SKM-1 treated with dmso at 0.1 percent for 144 hours (cell line): ENCODE measurements at regions not wholly inside any gene's neighbourhood (a gene's known extent, or its start where the extent isn't known, plus 50 kb on each side); places are given as distances from the start of the nearest gene placed in this dataset.
"Not testable (repeated sequence)": the region's sequence is repeated elsewhere in the genome, so short reads cannot be mapped to it uniquely, and the experiment has no call there.

ENCODE experiments used
- DNase-seq: peaks from one replicate; lab custom pipeline; 2025; ENCODE audit not compliant: unreplicated experiment; lab: John Stamatoyannopoulos, UW

DNA sequence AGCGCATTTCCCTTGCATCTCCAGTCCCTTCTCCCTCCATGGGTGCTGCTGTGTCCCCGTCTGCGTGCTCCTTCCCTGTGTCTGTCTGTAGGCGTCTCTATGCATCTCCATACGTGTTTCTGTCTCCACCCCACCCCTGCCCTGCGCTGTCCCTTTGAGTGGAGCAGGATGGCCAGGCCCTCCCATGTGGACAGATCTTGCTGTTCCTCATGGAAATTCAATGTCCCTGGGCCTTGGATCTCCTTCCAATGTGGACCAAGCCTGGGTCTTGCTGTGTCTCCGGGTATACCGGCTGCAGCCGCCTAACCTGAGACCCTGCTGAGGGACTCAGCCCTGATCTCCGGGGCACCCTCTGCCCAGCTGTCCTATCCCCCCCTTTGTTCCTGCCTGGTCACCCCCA lies 172.7 kb downstream of the BMP7 start:
- DNase-seq, result no peak

- no peak for DNase-seq
Measured at GRCh38 chr20:57094252-57094891, 172.1 kb downstream of the BMP7 start.

DNA sequence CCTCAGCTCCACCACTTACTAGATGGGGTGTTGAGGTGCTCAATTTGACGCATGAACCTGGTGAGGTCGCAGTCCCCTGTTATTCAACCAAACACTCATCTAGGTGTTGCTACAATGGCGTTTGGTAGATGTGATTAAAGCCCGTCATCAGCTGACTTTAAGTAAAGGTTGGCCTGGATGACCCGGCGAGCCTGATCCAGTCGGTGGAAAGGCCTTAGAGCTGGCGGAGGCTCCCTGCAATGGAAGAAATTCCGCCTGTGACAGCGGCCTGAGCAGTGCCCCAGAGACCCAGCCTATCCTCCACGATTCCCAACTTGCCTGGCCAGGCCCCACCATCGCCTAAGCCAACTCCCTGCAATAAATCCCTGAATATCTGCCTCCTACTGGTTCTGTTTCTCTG lies 171.4 kb downstream of the BMP7 start:
- DNase-seq, result no peak

GRCh38 chr20:57095426-57095825 lies 171.0 kb downstream of the BMP7 start:
- no peak for DNase-seq

DNA sequence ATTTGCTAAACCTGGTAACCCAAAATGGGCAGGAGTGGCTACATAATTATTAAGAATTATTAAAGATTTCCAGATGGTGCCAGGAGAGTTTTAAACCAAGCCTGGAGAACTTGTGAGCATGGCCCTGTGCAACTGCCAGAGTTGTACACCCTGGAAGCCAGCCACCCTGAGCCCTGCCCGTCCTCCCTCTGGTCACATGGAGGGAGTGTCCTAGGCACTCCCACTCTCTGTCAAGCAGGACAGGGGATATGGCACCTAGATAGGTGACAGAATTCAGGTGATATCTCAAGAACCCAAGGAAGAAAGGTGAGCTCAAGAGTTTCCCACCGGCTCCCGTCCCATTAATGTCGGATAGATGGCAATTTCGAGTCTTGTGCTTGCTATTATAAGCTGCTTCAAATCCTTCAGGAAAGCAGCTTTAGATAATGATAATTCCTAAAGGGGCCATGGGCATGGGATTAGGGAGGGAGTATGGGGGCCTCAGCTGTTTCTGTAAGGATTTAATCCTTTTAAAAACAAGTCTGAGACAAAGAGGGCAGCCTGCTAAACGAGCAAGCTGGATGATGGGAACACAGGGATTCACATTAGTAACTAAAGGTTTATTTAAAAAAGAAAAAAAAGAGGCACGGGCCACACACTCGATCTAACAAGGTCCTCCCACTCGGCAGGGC lies 169.1 kb downstream of the BMP7 start:
- no peak for DNase-seq

GRCh38 chr20:57102160-57102559 lies 164.3 kb downstream of the BMP7 start:
- DNase-seq, result no peak

GRCh38 chr20:57102566-57102965 lies 163.9 kb downstream of the BMP7 start:
- no peak for DNase-seq

DNA sequence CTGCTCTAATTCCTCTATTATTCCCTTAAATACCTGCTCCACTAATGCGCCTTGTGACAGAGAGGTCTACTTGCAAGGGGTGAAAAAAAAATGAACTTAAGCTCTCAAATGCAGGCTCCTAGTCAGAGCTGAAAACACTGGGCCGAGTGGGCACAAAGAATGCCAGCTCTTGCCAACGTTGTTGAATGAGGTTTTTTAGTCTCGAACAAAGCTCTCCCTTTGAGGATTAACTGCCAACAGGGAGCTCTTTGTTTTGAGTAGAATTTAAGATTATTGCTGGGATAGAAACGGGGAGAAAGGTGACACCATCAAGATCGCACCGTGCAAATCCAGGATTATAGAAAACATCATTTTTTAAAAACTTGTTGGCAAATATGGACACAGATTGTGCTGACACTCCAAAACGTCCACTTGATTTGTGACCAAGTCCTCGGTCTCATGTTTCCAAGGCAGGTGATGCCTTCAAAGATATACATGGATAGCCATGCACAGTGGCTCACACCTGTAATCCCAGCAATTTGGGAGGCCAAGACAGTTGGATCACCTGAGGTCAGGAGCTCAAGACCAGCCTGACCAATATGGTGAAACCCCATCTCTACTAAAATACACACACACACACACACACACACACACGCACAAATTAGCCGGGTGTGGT lies 163.2 kb downstream of the BMP7 start:
- no peak for DNase-seq

DNA sequence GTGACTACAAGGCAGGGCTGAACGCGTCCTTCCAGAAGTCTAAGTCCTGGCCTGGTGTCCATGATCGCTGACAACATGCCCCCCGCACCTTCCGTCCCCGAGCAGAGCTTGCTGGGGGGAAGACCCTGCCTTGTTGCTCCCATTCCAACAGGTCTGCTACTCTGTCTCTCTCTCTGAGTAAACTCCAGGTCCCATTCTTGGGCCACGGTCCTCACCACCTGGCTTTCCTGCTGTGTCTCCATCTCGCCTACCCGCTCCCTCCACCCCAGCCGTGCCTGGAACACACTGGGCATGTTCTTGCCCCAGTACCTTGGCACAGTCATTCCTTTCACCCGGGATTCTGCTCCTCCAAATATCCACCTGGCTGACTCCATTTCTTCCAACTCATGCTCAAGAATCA lies 162.3 kb downstream of the BMP7 start:
- no peak for DNase-seq

GRCh38 chr20:57104651-57105204 lies 161.7 kb downstream of the BMP7 start:
- DNase-seq, result no peak

GRCh38 chr20:57106030-57106682 lies 160.3 kb downstream of the BMP7 start:
- DNase-seq, result no peak

- DNase-seq, result peak; percentile 72
Measured at GRCh38 chr20:57106692-57107091, 159.7 kb downstream of the BMP7 start.

- DNase-seq, result no peak
Measured at GRCh38 chr20:57107208-57107607, 159.2 kb downstream of the BMP7 start.

DNA sequence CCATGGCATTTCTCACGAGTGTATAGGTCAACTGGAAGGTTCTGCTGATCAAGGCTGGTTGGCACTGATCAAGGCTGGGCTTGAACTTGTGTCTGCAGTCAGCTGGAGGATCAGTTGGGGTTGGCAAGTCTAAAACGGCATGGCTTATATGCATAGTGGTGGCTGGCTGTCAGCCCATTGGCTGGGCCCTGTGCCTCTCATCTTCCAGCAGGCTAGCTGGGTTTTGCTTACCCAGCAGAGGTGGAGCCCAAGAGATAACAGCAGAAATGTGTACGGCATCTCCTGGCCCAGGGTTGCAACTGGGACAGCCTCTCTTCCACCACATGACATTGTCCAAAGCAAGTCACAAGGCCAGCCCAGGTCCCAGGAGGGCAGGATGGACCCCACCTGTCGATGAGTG lies 158.2 kb downstream of the BMP7 start:
- no peak for DNase-seq

DNA sequence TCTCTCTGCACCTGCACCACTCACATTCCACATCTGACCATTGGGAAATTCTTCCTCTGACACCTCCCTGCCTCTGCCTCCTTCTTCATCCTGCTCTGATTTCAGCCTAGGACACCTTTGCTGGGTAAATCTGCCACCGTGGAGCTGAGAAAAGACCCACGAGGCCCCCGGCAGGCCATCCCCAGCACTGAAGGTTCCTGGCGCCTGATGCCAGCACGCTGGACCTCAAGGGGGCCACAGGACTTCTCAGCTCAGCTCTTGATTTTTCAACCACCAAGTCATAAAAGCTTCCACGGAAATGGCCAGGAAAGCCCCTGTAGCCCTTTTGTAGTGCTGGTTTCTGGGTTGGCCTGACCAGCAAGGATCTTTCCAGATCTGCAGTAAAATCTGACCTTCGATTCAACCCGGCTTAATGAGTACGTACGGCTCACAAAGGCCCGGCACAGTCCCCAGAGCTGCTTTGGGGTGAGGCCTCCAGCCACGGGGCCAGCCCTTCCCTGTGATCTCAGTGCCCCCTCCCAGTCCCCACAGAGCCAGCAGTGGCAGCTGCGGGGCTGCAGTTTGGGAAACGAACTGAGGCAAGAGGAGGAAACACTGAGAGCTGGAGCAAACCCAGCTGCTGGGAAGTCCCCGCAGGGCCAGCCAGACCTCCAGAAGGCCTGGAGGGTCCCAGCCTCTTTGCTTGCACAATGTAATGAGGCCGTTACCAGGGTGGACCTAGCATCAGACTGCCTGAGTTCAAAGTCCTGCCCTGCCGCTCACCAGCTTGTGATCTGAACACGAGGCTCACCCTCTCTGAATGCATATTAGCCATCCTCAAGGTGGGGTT lies 157.5 kb downstream of the BMP7 start:
- no peak for DNase-seq

DNA sequence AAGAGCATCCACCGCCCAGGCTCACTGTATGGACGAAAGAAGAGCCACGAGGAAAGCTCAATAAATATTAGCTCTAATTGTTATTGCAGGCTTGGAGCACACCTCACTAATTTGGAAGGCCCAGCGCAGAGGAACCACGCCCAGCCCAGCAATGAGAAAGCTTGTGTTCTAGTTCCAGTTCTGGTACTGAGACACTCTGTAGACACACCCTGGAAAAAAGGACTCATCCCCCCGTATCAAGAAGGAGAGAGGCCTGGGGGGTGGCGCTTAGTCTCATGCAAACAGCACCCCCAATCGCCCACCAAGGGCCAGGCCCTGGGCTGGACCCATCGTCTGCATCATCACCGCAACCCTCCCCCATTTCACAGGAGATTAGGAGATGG lies 156.9 kb downstream of the BMP7 start:
- DNase-seq, result no peak

DNA sequence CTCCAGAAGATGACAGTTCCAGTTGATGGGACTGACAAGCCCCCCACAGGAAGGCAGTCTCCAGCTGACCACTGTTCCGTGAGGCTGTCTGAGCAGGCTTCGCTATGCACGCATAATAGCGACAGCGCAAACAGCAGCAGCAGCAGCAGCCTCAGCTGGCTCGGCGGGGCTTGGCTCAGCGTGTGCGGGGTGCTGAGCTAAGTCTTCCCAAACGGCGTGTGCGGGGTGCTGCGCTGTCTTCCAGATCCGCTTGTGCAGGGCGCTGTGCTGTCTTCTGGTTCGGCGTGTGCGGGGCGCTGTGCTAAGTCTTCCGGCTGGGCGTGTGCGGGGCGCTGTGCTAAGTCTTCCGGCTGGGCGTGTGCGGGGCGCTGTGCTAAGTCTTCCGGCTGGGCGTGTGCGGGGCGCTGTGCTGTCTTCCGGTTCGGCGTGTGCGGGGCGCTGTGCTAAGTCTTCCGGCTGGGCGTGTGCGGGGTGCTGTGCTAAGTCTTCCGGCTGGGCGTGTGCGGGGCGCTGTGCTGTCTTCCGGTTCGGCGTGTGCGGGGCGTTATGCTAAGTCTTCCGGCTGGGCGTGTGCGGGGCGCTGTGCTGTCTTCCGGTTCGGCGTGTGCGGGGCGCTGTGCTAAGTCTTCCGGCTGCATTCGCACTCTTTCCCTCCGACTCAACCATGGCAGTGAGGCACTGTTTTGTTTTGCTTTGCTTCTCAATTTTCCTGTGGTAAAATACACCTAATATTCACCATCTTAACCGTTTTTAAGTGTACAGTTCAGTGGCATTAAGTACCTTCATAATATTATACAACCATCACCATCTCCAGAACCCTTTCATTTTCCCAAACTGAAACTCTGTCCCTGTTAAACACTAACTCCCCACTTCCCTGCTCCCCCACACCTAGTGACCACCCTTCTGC lies 156.1 kb downstream of the BMP7 start:
- DNase-seq, result not testable (repeated sequence)

DNA sequence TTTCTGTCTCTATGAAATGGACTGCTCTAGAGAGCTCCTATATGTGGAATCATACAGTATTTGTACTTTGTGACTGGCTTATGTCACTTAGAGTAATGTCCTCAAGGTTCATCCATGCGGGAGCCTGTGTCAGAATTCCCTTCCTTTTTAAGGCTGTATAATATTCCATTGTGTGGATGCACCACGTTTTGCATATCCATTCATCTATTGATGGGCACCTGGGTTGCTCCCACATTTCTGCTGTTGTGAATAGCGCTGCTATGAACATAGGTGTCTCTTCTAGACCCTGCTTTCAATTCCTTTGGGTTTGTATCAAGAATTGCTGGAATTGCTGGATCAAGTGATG lies 155.4 kb downstream of the BMP7 start:
- DNase-seq, result no peak

GRCh38 chr20:57112448-57112847 lies 154.0 kb downstream of the BMP7 start:
- no peak for DNase-seq
